KMS-11 (cell line): ENCODE measurements at regions not wholly inside any gene's neighbourhood (a gene's known extent, or its start where the extent isn't known, plus 50 kb on each side); places are given as distances from the start of the nearest gene placed in this dataset.

ENCODE experiments used
- H2AFZ ChIP-seq: fragments of 200-600 bp; sonication (generic); 2 replicates; pipeline ENCODE4 v1.6.1; 2016; ENCODE audit warnings: antibody characterized with exemption, mixed run types, low read depth
- H3K27ac ChIP-seq: fragments of 200-600 bp; sonication (generic); 2 replicates; pipeline ENCODE4 v1.6.1; 2016; ENCODE audit warnings: mild to moderate bottlenecking, mixed run types
- H3K27me3 ChIP-seq: fragments of 200-600 bp; sonication (generic); 2 replicates; pipeline ENCODE4 v1.6.1; 2017; ENCODE audit warnings: mild to moderate bottlenecking, low read depth, mixed run types, moderate library complexity; ENCODE audit not compliant: insufficient read depth
- H3K36me3 ChIP-seq: fragments of 200-600 bp; sonication (generic); 2 replicates; pipeline ENCODE4 v1.6.1; 2017; ENCODE audit warnings: mild to moderate bottlenecking, mixed run types; ENCODE audit not compliant: insufficient read depth
- H3K4me1 ChIP-seq: fragments of 200-600 bp; sonication (generic); 2 replicates; pipeline ENCODE4 v1.6.1; 2016; ENCODE audit warnings: mild to moderate bottlenecking, low read depth, mixed run types; ENCODE audit not compliant: poor library complexity, severe bottlenecking
- H3K4me2 ChIP-seq: fragments of 200-600 bp; sonication (generic); 2 replicates; pipeline ENCODE4 v1.7.0; 2016; ENCODE audit warnings: mild to moderate bottlenecking, mixed run types
- H3K4me3 ChIP-seq: fragments of 200-600 bp; sonication (generic); IDR thresholded peaks from 2 replicates; pipeline ENCODE4 v1.6.1; 2017; ENCODE audit warnings: low read depth, low read length, mixed read lengths; ENCODE audit not compliant: insufficient read depth
- H3K79me2 ChIP-seq: fragments of 200-600 bp; sonication (generic); 2 replicates; pipeline ENCODE4 v1.6.1; 2016; ENCODE audit warnings: low read depth, mixed run types; ENCODE audit not compliant: insufficient read depth
- H3K9ac ChIP-seq: fragments of 200-600 bp; sonication (generic); 2 replicates; pipeline ENCODE4 v1.6.1; 2016; ENCODE audit warnings: mild to moderate bottlenecking, mixed run types
- H4K20me1 ChIP-seq: fragments of 200-600 bp; sonication (generic); 2 replicates; pipeline ENCODE4 v1.6.1; 2016; ENCODE audit warnings: mild to moderate bottlenecking, mixed run types; ENCODE audit not compliant: insufficient read depth
- TF ChIP-seq, protein P1 (sequence below): fragments of 200-600 bp; sonication (generic); conservative IDR thresholded peaks from 2 replicates; pipeline ENCODE4 v1.6.1; 2017; ENCODE audit warnings: low read depth, mild to moderate bottlenecking, antibody characterized with exemption, low read length, moderate library complexity, mixed read lengths

DNA sequence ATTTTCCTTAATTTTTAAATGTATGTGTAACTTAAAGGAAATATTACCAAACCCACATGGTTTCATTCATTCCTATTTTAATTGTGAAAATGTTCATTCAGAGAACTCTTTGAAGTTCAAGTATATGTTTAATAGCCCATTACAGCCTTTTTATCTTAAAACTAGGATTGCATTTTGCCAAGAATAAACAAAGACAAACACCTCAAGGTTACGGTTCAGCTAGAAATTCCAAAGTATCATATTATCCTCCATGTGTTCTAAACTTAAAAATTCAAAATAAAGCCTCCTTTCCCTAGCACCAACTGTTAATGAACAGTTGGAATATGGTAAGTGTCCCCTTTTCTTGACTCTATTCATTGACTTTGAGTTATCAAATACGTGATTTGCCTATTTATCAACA is 215.6 kb upstream of the SEMA3E start:
- no peak overlapping the region for H3K4me2 ChIP-seq
- H3K27me3 ChIP-seq = no peaks in the 10 kb centered on the region
- no peaks in the 10 kb centered on the region for H3K4me1 ChIP-seq
- no peak overlapping the region for H2AFZ ChIP-seq
- no peaks in the 10 kb centered on the region for H3K36me3 ChIP-seq
- H4K20me1 ChIP-seq = no peaks in the 10 kb centered on the region
- no peak overlapping the region for H3K27ac ChIP-seq
- no peak overlapping the region for H3K9ac ChIP-seq
- H3K79me2 ChIP-seq = no peaks in the 10 kb centered on the region
- H3K4me3 ChIP-seq = no peak overlapping the region
- TF ChIP-seq, protein P1, sequence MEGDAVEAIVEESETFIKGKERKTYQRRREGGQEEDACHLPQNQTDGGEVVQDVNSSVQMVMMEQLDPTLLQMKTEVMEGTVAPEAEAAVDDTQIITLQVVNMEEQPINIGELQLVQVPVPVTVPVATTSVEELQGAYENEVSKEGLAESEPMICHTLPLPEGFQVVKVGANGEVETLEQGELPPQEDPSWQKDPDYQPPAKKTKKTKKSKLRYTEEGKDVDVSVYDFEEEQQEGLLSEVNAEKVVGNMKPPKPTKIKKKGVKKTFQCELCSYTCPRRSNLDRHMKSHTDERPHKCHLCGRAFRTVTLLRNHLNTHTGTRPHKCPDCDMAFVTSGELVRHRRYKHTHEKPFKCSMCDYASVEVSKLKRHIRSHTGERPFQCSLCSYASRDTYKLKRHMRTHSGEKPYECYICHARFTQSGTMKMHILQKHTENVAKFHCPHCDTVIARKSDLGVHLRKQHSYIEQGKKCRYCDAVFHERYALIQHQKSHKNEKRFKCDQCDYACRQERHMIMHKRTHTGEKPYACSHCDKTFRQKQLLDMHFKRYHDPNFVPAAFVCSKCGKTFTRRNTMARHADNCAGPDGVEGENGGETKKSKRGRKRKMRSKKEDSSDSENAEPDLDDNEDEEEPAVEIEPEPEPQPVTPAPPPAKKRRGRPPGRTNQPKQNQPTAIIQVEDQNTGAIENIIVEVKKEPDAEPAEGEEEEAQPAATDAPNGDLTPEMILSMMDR = no peak

DNA sequence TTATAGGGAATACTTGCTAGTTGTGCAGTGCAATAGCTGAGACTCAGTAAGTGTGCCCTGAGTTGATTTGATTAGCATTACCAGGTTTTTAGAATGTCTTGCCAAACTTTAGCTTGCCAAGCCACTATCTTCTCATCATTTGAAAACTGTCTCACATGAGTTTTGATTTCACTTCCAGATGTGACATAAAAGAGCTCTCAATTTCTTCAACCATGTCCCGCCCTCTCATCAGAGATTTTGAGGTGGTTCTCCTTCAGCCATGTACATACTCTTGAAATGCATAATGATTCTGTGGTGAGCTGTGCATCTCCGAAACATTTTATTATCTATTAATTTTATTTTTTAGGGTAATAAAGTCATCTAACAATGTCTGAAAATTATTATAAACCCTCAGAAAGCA is 215.0 kb upstream of the SEMA3E start:
- TF ChIP-seq, protein P1 = no peak
- H3K4me1 ChIP-seq = no peaks in the 10 kb centered on the region
- no peaks in the 10 kb centered on the region for H3K36me3 ChIP-seq
- no peaks in the 10 kb centered on the region for H3K79me2 ChIP-seq
- H2AFZ ChIP-seq = no peak overlapping the region
- H3K9ac ChIP-seq = no peak overlapping the region
- no peak overlapping the region for H3K4me2 ChIP-seq
- no peaks in the 10 kb centered on the region for H4K20me1 ChIP-seq
- H3K4me3 ChIP-seq = no peak overlapping the region
- no peaks in the 10 kb centered on the region for H3K27me3 ChIP-seq
- H3K27ac ChIP-seq = no peak overlapping the region

DNA sequence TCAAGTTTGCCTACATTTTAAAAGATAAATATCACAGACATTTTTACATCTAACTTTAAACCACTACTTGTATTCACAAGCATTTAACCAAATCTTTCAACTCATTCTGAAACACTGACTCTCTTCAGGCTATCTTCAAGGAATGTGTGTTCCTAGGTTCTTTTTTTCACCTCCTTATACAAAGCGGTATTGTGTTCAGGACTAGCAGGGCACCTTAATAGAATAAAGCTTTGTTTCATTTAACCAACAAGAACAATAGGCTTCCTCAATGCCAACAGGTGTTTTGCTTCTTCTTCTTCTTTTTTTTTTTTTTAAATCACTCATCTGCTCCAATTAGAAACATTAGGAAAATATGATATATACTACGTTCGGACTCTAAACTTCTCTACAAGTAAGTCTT is 212.9 kb upstream of the SEMA3E start:
- Histone ChIP-seq H3K9ac (no peak overlapping the region), H3K27me3 (no peaks in the 10 kb centered on the region), H4K20me1 (no peaks in the 10 kb centered on the region), H3K27ac (no peak overlapping the region), H3K4me3 (no peak overlapping the region), H3K36me3 (no peaks in the 10 kb centered on the region), H2AFZ (no peak overlapping the region), H3K4me1 (no peaks in the 10 kb centered on the region), H3K79me2 (no peaks in the 10 kb centered on the region), H3K4me2 (no peak overlapping the region)
- TF ChIP-seq, protein P1 = no peak

DNA sequence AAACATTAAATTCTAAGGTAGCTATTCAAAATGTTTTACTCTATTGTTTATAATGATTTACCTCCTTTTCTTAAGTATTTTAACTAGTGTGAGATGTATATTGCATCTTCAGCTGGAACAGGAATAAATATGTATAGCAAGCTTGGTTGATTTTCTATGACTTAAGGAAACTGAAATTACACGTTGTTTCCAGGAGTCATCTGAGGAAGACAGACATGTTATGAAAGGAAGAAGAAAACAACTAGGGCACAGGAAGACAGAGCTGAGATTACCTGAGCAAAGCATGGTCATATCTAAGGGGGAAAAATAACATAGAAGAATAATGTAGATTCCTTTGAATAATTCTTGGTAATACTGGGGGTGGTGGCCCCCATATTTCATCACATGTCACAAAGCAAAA is 210.9 kb upstream of the SEMA3E start:
- Histone ChIP-seq H3K27me3 (no peaks in the 10 kb centered on the region), H3K4me3 (no peak overlapping the region), H4K20me1 (no peaks in the 10 kb centered on the region), H3K4me1 (no peaks in the 10 kb centered on the region), H2AFZ (no peak overlapping the region), H3K79me2 (no peaks in the 10 kb centered on the region), H3K27ac (no peak overlapping the region), H3K4me2 (no peak overlapping the region), H3K9ac (no peak overlapping the region), H3K36me3 (no peaks in the 10 kb centered on the region)
- TF ChIP-seq, protein P1 = no peak

DNA sequence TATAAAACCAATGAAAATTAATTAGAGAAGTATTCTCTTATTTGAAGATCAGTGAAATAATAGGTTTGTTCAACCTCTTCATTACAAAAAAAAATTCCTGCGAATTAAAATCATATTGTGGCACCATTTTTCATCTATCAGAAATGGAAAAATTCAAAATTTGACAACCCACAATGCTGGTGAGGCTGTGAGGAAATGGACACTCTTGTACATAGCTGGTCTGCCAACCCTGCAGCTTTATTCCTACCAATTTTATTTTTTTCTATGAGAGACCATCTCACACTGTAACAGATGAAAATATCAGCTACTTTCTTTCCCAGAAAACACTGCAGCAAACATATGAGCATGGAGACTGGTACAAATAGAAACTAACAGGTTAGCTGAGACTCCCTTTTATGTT is 208.8 kb upstream of the SEMA3E start:
- Histone ChIP-seq H3K36me3 (no peaks in the 10 kb centered on the region), H3K27ac (no peak overlapping the region), H4K20me1 (no peaks in the 10 kb centered on the region), H3K4me1 (no peaks in the 10 kb centered on the region), H3K27me3 (no peaks in the 10 kb centered on the region), H2AFZ (no peak overlapping the region), H3K4me2 (no peak overlapping the region), H3K79me2 (no peaks in the 10 kb centered on the region), H3K9ac (no peak overlapping the region), H3K4me3 (no peak overlapping the region)
- TF ChIP-seq, protein P1 = no peak
